Activated T-cell treated with anti-CD3 and anti-CD28 coated beads, Interleukin-2, amount 50 U/mL, for 72 hours (primary cell): ENCODE measurements at regions not wholly inside any gene's neighbourhood (a gene's known extent, or its start where the extent isn't known, plus 50 kb on each side); places are given as distances from the start of the nearest gene placed in this dataset.
"Not testable (repeated sequence)": the region's sequence is repeated elsewhere in the genome, so short reads cannot be mapped to it uniquely, and the experiment has no call there.

Source experiments
- ATAC-seq, 2 donors: fragments of 150-1000 bp; cut with Tn5 transposase; replicated peaks in 1 of 2; 2 replicates each; pipeline ENCODE4 v1.10.0; 2021; ENCODE audit warnings: moderate library complexity in 2 of 2, mild to moderate bottlenecking in 1 of 2
- DNase-seq, 2 donors: peaks; one replicate each; pipeline ENCODE4 v3.0.0; 2021 to 2022; ENCODE audit warnings: mixed read lengths in 1 of 2
- H3K27ac Mint-ChIP-seq: one replicate; pipeline ENCODE4 v1.8.0; 2022; ENCODE audit warnings: mild to moderate bottlenecking, moderate library complexity, mixed read lengths
- H3K27me3 Mint-ChIP-seq: one replicate; pipeline ENCODE4 v1.8.0; 2022; ENCODE audit warnings: low read depth, mixed read lengths
- H3K36me3 Mint-ChIP-seq, 2 donors: one replicate each; pipeline ENCODE4 v1.8.0; 2022; ENCODE audit warnings: mixed read lengths in 2 of 2, mild to moderate bottlenecking in 1 of 2; ENCODE audit not compliant: insufficient read depth in 2 of 2
- H3K4me1 Mint-ChIP-seq: one replicate; pipeline ENCODE4 v1.8.0; 2022; ENCODE audit warnings: low read depth, mixed read lengths
- H3K4me3 Mint-ChIP-seq, 2 donors: one replicate each; pipeline ENCODE4 v1.8.0; 2022; ENCODE audit warnings: mild to moderate bottlenecking in 2 of 2, mixed read lengths in 2 of 2, moderate library complexity in 2 of 2
- H3K9me3 Mint-ChIP-seq, 2 donors: one replicate each; pipeline ENCODE4 v1.8.0; 2022; ENCODE audit warnings: mixed read lengths in 2 of 2

GRCh38 chr21:8251701-8252100 lies 2269.7 kb upstream of the TPTE start:
- ATAC-seq = not testable (repeated sequence)

DNA sequence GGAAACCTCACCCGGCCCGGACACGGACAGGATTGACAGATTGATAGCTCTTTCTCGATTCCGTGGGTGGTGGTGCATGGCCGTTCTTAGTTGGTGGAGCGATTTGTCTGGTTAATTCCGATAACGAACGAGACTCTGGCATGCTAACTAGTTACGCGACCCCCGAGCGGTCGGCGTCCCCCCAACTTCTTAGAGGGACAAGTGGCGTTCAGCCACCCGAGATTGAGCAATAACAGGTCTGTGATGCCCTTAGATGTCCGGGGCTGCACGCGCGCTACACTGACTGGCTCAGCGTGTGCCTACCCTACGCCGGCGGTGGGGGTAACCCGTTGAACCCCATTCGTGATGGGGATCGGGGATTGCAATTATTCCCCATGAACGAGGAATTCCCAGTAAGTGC lies 2266.3 kb upstream of the TPTE start:
- peak; percentile 1 to 25 for DNase-seq
- ATAC-seq, H3K36me3 Mint-ChIP-seq, H3K27me3 Mint-ChIP-seq, H3K4me3 Mint-ChIP-seq, H3K9me3 Mint-ChIP-seq, H3K27ac Mint-ChIP-seq, H3K4me1 Mint-ChIP-seq: not testable (repeated sequence)

More at GRCh38 chr21:8251701-8252100, 2269.7 kb upstream of the TPTE start:
- H3K9me3 Mint-ChIP-seq, DNase-seq, H3K4me3 Mint-ChIP-seq, H3K27ac Mint-ChIP-seq, H3K27me3 Mint-ChIP-seq, H3K4me1 Mint-ChIP-seq, H3K36me3 Mint-ChIP-seq: not testable (repeated sequence)

DNA sequence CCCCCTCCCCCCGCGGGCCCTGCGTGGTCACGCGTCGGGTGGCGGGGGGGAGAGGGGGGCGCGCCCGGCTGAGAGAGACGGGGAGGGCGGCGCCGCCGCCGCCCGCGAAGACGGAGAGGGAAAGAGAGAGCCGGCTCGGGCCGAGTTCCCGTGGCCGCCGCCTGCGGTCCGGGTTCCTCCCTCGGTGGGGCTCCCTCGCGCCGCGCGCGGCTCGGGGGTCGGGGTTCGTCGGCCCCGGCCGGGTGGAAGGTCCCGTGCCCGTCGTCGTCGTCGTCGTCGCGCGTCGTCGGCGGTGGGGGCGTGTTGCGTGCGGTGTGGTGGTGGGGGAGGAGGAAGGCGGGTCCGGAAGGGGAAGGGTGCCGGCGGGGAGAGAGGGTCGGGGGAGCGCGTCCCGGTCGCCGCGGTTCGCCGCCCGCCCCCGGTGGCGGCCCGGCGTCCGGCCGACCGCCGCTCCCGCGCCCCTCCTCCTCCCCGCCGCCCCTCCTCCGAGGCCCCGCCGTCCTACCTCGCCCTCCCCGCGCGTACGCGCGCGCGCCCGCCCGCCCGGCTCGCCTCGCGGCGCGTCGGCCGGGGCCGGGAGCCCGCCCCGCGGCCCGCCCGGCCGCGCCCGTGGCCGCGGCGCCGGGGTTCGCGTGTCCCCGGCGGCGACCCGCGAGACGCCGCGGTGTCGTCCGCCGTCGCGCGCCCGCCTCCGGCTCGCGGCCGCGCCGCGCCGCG lies 2264.1 kb upstream of the TPTE start:
- H3K4me3 Mint-ChIP-seq, H3K27ac Mint-ChIP-seq, H3K9me3 Mint-ChIP-seq, ATAC-seq, H3K4me1 Mint-ChIP-seq, H3K27me3 Mint-ChIP-seq, H3K36me3 Mint-ChIP-seq: not testable (repeated sequence)
- DNase-seq = peak; percentile 28 to 39

- H3K36me3 Mint-ChIP-seq, ATAC-seq, DNase-seq, H3K27ac Mint-ChIP-seq, H3K4me3 Mint-ChIP-seq, H3K27me3 Mint-ChIP-seq, H3K9me3 Mint-ChIP-seq, H3K4me1 Mint-ChIP-seq: not testable (repeated sequence)
Measured at GRCh38 chr21:8260065-8260627, 2261.2 kb upstream of the TPTE start.
